Smooth muscle cell (in vitro differentiated cells): ENCODE measurements at regions not wholly inside any gene's neighbourhood (a gene's known extent, or its start where the extent isn't known, plus 50 kb on each side); places are given as distances from the start of the nearest gene placed in this dataset.

Source experiments
- DNase-seq: peaks from one replicate; lab custom pipeline; 2025; ENCODE audit not compliant: unreplicated experiment; lab: John Stamatoyannopoulos, UW
- H2AFZ ChIP-seq: fragments of 200-600 bp; sonication (generic); 2 replicates; pipeline ENCODE4 v1.6.0; 2016; ENCODE audit warnings: antibody characterized with exemption, low read depth, mild to moderate bottlenecking
- H3F3A ChIP-seq: fragments of 200-600 bp; sonication (generic); 2 replicates; pipeline ENCODE4 v1.6.0; 2017; ENCODE audit warnings: antibody characterized with exemption, low read depth
- H3K27ac ChIP-seq: fragments of 200-600 bp; sonication (generic); 2 replicates; pipeline ENCODE4 v1.5.1; 2016; ENCODE audit warnings: low read depth, mild to moderate bottlenecking
- H3K27me3 ChIP-seq: fragments of 200-600 bp; sonication (generic); 2 replicates; pipeline ENCODE4 v1.6.1; 2016; ENCODE audit warnings: low read depth, mild to moderate bottlenecking
- H3K36me3 ChIP-seq: fragments of 200-600 bp; sonication (generic); 2 replicates; pipeline ENCODE4 v1.5.1; 2016; ENCODE audit warnings: low read depth
- H3K4me1 ChIP-seq: fragments of 200-600 bp; sonication (generic); 2 replicates; pipeline ENCODE4 v1.5.1; 2016; ENCODE audit warnings: low read depth
- H3K4me2 ChIP-seq: fragments of 200-600 bp; sonication (generic); 2 replicates; pipeline ENCODE4 v1.6.0; 2016; ENCODE audit warnings: mild to moderate bottlenecking
- H3K4me3 ChIP-seq: fragments of 200-600 bp; sonication (generic); 2 replicates; pipeline ENCODE4 v1.5.1; 2016; ENCODE audit warnings: mild to moderate bottlenecking
- H3K79me2 ChIP-seq: fragments of 200-600 bp; sonication (generic); 2 replicates; pipeline ENCODE4 v1.6.0; 2016; ENCODE audit warnings: low read depth, mild to moderate bottlenecking
- H3K9ac ChIP-seq: fragments of 200-600 bp; sonication (generic); 2 replicates; pipeline ENCODE4 v1.6.0; 2016; ENCODE audit warnings: low read depth
- H3K9me3 ChIP-seq: fragments of 200-600 bp; sonication (generic); replicated peaks from 2 replicates; pipeline ENCODE4 v1.5.1; 2016; ENCODE audit warnings: low read depth
- H4K20me1 ChIP-seq: fragments of 200-600 bp; sonication (generic); 2 replicates; pipeline ENCODE4 v1.6.0; 2016; ENCODE audit warnings: low read depth
- CTCF ChIP-seq: fragments of 200-600 bp; sonication (generic); IDR thresholded peaks from 2 replicates; pipeline ENCODE4 v1.5.1; 2017; ENCODE audit warnings: borderline replicate concordance, mild to moderate bottlenecking, antibody characterized with exemption; ENCODE audit not compliant: insufficient read depth, poor library complexity, severe bottlenecking
- WGBS: methylation state at CpG from one replicate; pipeline ENCODE4 v1.1.7; 2016; ENCODE audit warnings: low lambda C conversion rate; 5-methylcytosine and 5-hydroxymethylcytosine counted together

DNA sequence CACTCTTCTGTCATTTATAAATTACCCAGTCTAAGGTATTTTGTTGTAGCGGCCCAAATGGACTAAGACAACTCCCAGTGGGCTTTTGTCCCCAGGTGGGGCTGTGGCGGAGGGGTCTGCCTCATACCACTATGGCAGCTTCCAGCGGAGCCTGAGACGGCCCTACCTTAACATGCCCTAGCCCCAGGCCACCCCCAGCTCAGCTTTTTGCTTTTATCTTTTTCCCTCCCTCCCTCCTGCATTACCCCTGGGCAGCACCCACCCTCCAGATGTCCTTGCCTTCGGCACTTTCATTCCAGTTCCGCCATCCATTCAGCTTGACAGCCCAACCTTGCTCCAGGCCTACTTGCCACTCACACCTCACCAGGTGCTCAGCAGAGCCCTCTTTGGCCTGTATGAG lies 307.3 kb downstream of the PTPRU start:
- Histone ChIP-seq H3K9me3 (no peaks in the 10 kb centered on the region), H3K27me3 (peaks cover 6% of the 10 kb centered on the region), H3K79me2 (no peaks in the 10 kb centered on the region), H3K27ac (no peak overlapping the region), H4K20me1 (no peaks in the 10 kb centered on the region), H2AFZ (no peak overlapping the region), H3K4me2 (no peak overlapping the region), H3K9ac (no peak overlapping the region), H3K4me3 (no peak overlapping the region), H3K36me3 (no peaks in the 10 kb centered on the region), H3K4me1 (no peaks in the 10 kb centered on the region), H3F3A (no peaks in the 10 kb centered on the region)
- 85% methylated on average over 6 of the region's 6 CpGs for WGBS
- TF ChIP-seq CTCF, result no peak
- DNase-seq, result no peak

DNA sequence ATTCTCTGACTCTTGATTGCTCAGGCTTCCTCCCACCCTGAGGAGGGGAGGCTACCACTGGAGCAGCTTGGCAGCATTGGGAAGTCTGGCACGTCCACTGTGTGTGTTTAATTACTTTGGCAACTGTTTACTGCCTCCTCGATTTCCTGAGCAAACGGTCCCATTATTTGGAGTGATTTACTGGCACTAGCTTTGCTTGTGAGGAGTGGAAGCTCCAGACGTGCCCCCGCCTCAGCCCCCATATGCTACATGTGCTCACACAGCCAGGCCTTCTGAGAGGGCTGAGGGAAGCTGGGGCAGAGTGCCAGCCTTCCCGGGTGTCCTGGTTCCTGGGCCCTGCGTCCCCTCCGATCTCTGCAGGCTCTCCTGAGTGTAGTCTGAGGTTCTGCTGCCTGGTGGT lies 306.2 kb downstream of the PTPRU start:
- H3K9me3 ChIP-seq, result no peaks in the 10 kb centered on the region
- 83% methylated on average over 7 of the region's 8 CpGs for WGBS
- no peaks in the 10 kb centered on the region for H4K20me1 ChIP-seq
- no peak for DNase-seq
- H3K4me1 ChIP-seq, result no peaks in the 10 kb centered on the region
- no peak overlapping the region for H2AFZ ChIP-seq
- H3K27me3 ChIP-seq, result peaks cover 6% of the 10 kb centered on the region
- H3K27ac ChIP-seq, result no peak overlapping the region
- H3K4me3 ChIP-seq, result no peak overlapping the region
- H3K9ac ChIP-seq, result no peak overlapping the region
- no peaks in the 10 kb centered on the region for H3K79me2 ChIP-seq
- no peaks in the 10 kb centered on the region for H3F3A ChIP-seq
- H3K36me3 ChIP-seq, result no peaks in the 10 kb centered on the region
- no peak overlapping the region for H3K4me2 ChIP-seq
- TF ChIP-seq CTCF, result no peak

GRCh38 chr1:29541631-29542030 lies 305.3 kb downstream of the PTPRU start:
- no peak overlapping the region for H3K27ac ChIP-seq
- 88% methylated on average over 7 of the region's 7 CpGs for WGBS
- no peaks in the 10 kb centered on the region for H3K79me2 ChIP-seq
- no peaks in the 10 kb centered on the region for H3K9me3 ChIP-seq
- H3K4me2 ChIP-seq, result no peak overlapping the region
- H3K4me1 ChIP-seq, result no peaks in the 10 kb centered on the region
- H3K27me3 ChIP-seq, result peaks cover 6% of the 10 kb centered on the region
- no peak for TF ChIP-seq CTCF
- no peaks in the 10 kb centered on the region for H3F3A ChIP-seq
- no peaks in the 10 kb centered on the region for H4K20me1 ChIP-seq
- no peak overlapping the region for H3K4me3 ChIP-seq
- no peak overlapping the region for H3K9ac ChIP-seq
- H2AFZ ChIP-seq, result no peak overlapping the region
- H3K36me3 ChIP-seq, result no peaks in the 10 kb centered on the region
- no peak for DNase-seq

DNA sequence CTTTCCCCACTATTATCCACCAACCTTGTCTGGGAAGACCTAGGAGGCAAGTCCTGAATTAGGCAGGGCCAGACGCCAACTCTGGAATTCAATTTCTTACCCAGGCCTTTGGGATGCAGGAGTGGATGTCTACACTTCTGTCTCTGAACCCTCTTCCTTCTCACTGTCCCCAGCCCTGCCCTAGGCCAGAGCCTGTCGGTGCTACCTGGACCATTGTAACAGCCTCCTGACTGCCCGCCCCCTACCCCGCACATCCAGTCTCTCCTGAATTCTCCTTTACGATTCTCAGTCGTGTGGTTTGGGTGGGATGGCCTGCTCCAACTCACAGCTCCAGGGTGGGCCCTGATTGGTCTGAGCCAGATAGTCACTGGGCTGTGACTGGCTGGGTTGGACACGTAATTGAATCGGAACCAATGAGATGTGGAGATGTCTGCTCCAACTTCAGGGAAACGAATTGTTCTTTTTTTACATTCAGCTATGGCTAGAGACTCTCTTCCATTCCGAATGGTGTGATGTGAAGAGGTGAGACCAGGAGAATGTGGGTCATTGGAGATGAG lies 304.6 kb downstream of the PTPRU start:
- 91% methylated on average over 10 of the region's 10 CpGs for WGBS

More for the DNA sequence above, 304.6 kb downstream of the PTPRU start:
- TF ChIP-seq CTCF, result no peak
- no peak for DNase-seq
- Histone ChIP-seq H3K4me3 (no peak overlapping the region), H3K36me3 (no peaks in the 10 kb centered on the region), H3K79me2 (no peaks in the 10 kb centered on the region), H3K27ac (no peak overlapping the region), H3K27me3 (peaks cover 6% of the 10 kb centered on the region), H3F3A (no peaks in the 10 kb centered on the region), H3K9ac (no peak overlapping the region), H4K20me1 (no peaks in the 10 kb centered on the region), H2AFZ (no peak overlapping the region), H3K4me1 (no peaks in the 10 kb centered on the region), H3K9me3 (no peaks in the 10 kb centered on the region), H3K4me2 (no peak overlapping the region)
